Keratinocyte (primary cell): ENCODE measurements at regions not wholly inside any gene's neighbourhood (a gene's known extent, or its start where the extent isn't known, plus 50 kb on each side); places are given as distances from the start of the nearest gene placed in this dataset.
A peak's percentile ranks its signal among the peaks of the same experiment; 100 is the strongest.

Experiments
- EZH2 ChIP-seq: IDR thresholded peaks from one replicate; pipeline ENCODE4 v1.6.1; 2012; ENCODE audit warnings: inconsistent platforms, mild to moderate bottlenecking, low read length, moderate library complexity
- TF ChIP-seq, protein P1 (sequence below), 3 experiments: IDR thresholded peaks in 1 of 3; conservative IDR thresholded peaks in 1 of 3; optimal IDR thresholded peaks in 1 of 3; 2 replicates in 2 of 3; 3 replicates in 1 of 3; pipeline versions ENCODE3 to v1.5.1; 2011; ENCODE audit warnings: low read length in 3 of 3, mild to moderate bottlenecking in 3 of 3, moderate library complexity in 2 of 3, control low read depth in 1 of 3, inconsistent platforms in 1 of 3; ENCODE audit not compliant: insufficient read depth in 2 of 3; ENCODE audit errors: extremely low read depth in 1 of 3

DNA sequence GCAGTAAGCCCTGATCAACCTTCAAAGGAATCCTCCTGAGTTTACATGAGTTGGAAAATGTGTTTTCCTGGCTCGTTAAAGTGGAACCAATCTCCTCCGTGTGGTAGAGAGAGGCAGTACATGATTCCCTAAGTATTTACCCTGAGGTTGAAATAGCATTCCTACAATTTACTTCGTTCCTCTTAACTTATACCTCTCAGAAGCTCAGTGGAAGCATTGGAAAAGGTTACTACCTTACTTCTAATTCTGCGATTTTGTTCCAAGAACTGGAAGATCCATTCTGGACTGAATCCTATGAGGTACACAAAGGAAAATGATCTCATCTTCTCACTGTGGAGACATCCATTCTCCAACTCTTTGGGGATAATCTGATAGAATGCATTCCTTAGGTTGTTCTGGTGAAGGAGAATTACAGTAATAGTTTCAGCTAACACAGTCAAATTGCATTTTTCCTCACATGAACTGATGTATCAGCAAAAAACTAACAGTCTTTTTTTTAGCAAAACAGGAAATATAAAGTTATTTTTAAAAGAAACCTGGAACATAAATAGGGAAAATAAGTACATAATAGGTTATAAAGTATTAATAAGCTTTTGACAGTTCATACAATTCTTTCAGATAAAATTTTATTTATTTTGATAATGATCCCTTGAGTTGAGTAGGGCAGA lies 475.6 kb downstream of the PDZRN4 start:
- TF ChIP-seq EZH2: no peak
- TF ChIP-seq, protein P1, sequence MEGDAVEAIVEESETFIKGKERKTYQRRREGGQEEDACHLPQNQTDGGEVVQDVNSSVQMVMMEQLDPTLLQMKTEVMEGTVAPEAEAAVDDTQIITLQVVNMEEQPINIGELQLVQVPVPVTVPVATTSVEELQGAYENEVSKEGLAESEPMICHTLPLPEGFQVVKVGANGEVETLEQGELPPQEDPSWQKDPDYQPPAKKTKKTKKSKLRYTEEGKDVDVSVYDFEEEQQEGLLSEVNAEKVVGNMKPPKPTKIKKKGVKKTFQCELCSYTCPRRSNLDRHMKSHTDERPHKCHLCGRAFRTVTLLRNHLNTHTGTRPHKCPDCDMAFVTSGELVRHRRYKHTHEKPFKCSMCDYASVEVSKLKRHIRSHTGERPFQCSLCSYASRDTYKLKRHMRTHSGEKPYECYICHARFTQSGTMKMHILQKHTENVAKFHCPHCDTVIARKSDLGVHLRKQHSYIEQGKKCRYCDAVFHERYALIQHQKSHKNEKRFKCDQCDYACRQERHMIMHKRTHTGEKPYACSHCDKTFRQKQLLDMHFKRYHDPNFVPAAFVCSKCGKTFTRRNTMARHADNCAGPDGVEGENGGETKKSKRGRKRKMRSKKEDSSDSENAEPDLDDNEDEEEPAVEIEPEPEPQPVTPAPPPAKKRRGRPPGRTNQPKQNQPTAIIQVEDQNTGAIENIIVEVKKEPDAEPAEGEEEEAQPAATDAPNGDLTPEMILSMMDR (optimal IDR thresholded peaks at IDR 0.05 in 1 of 3, IDR thresholded peaks at IDR 0.05 in 1 of 3, conservative IDR thresholded peaks at IDR 0.05 in 1 of 3; ENCODE audit: extremely low read depth in 1 of 3, insufficient read depth in 2 of 3, low read length in 3 of 3): peak; percentile 16 to 68 (median 39)
